Cardiac muscle cell (in vitro differentiated cells and primary cell): ENCODE measurements at regions not wholly inside any gene's neighbourhood (a gene's known extent, or its start where the extent isn't known, plus 50 kb on each side); places are given as distances from the start of the nearest gene placed in this dataset.

Experiments
- DNase-seq, 2 donors: peaks; one replicate each; pipeline versions ENCODE4 v3.0.0 to v3.0.0-alpha.2; 2010 to 2017; ENCODE audit warnings: low read depth in 1 of 2, low spot score in 1 of 2
- H3K27ac ChIP-seq: fragments of 200-600 bp; sonication (generic); 2 replicates; pipeline ENCODE4 v1.5.1; 2016
- H3K27me3 ChIP-seq: fragments of 200-600 bp; sonication (generic); 2 replicates; pipeline ENCODE4 v1.6.0; 2016; ENCODE audit warnings: control low read depth
- H3K36me3 ChIP-seq: fragments of 200-600 bp; sonication (generic); 2 replicates; pipeline ENCODE4 v1.5.1; 2016; ENCODE audit warnings: control low read depth
- H3K4me1 ChIP-seq: fragments of 200-600 bp; sonication (generic); 2 replicates; pipeline ENCODE4 v1.8.1; 2017; ENCODE audit warnings: low read depth, mild to moderate bottlenecking, mixed run types
- H3K4me3 ChIP-seq: fragments of 200-600 bp; sonication (generic); 2 replicates; pipeline ENCODE4 v1.5.1; 2016; ENCODE audit warnings: mild to moderate bottlenecking
- H3K9me3 ChIP-seq: fragments of 200-600 bp; sonication (generic); 2 replicates; pipeline ENCODE4 v1.5.1; 2017; ENCODE audit warnings: low read depth, mild to moderate bottlenecking, control low read depth
- TF ChIP-seq, protein P1 (sequence below): IDR thresholded peaks from 2 replicates; pipeline ENCODE4 v1.5.1; 2012; ENCODE audit warnings: low read depth, mild to moderate bottlenecking, low read length

GRCh38 chr2:128368437-128369107 is 49.9 kb upstream of the HS6ST1 start:
- H3K4me1 ChIP-seq: peaks cover 13% of the 10 kb centered on the region
- H3K27me3 ChIP-seq: no peaks in the 10 kb centered on the region
- H3K36me3 ChIP-seq: no peaks in the 10 kb centered on the region
- TF ChIP-seq, protein P1, sequence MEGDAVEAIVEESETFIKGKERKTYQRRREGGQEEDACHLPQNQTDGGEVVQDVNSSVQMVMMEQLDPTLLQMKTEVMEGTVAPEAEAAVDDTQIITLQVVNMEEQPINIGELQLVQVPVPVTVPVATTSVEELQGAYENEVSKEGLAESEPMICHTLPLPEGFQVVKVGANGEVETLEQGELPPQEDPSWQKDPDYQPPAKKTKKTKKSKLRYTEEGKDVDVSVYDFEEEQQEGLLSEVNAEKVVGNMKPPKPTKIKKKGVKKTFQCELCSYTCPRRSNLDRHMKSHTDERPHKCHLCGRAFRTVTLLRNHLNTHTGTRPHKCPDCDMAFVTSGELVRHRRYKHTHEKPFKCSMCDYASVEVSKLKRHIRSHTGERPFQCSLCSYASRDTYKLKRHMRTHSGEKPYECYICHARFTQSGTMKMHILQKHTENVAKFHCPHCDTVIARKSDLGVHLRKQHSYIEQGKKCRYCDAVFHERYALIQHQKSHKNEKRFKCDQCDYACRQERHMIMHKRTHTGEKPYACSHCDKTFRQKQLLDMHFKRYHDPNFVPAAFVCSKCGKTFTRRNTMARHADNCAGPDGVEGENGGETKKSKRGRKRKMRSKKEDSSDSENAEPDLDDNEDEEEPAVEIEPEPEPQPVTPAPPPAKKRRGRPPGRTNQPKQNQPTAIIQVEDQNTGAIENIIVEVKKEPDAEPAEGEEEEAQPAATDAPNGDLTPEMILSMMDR: no peak
- no peak for DNase-seq
- H3K9me3 ChIP-seq: no peaks in the 10 kb centered on the region
- H3K27ac ChIP-seq: no peak overlapping the region
- no peak overlapping the region for H3K4me3 ChIP-seq

- no peaks in the 10 kb centered on the region for H3K9me3 ChIP-seq
- no peak overlapping the region for H3K4me3 ChIP-seq
- H3K27ac ChIP-seq: no peak overlapping the region
- TF ChIP-seq, protein P1: no peak
- peak in 1 of 2 donors; percentile 25 for DNase-seq
- peaks cover 13% of the 10 kb centered on the region for H3K4me1 ChIP-seq
- H3K36me3 ChIP-seq: no peaks in the 10 kb centered on the region
- H3K27me3 ChIP-seq: no peaks in the 10 kb centered on the region
Measured at GRCh38 chr2:128369108-128369555, 50.5 kb upstream of the HS6ST1 start.

GRCh38 chr2:128369602-128370467 is 51.2 kb upstream of the HS6ST1 start:
- Histone ChIP-seq H3K4me3 (no peak overlapping the region), H3K4me1 (peaks cover 13% of the 10 kb centered on the region), H3K9me3 (no peaks in the 10 kb centered on the region), H3K36me3 (no peaks in the 10 kb centered on the region), H3K27ac (no peak overlapping the region), H3K27me3 (no peaks in the 10 kb centered on the region)
- TF ChIP-seq, protein P1: no peak
- no peak for DNase-seq

GRCh38 chr2:128370468-128371247 is 52.0 kb upstream of the HS6ST1 start:
- no peaks in the 10 kb centered on the region for H3K27me3 ChIP-seq
- H3K36me3 ChIP-seq: no peaks in the 10 kb centered on the region
- TF ChIP-seq, protein P1: no peak
- no peaks in the 10 kb centered on the region for H3K9me3 ChIP-seq
- no peak for DNase-seq
- H3K27ac ChIP-seq: no peak overlapping the region
- H3K4me1 ChIP-seq: peaks cover 13% of the 10 kb centered on the region
- H3K4me3 ChIP-seq: no peak overlapping the region

GRCh38 chr2:128371248-128371630 is 52.6 kb upstream of the HS6ST1 start:
- no peak overlapping the region for H3K27ac ChIP-seq
- peaks cover 13% of the 10 kb centered on the region for H3K4me1 ChIP-seq
- H3K4me3 ChIP-seq: no peak overlapping the region
- H3K9me3 ChIP-seq: no peaks in the 10 kb centered on the region
- DNase-seq: no peak
- H3K27me3 ChIP-seq: no peaks in the 10 kb centered on the region
- TF ChIP-seq, protein P1: no peak
- H3K36me3 ChIP-seq: no peaks in the 10 kb centered on the region
